Activated CD4-positive, alpha-beta T cell treated with anti-CD3 and anti-CD28 coated beads, Interleukin-2, amount 50 U/mL, for 16 hours (primary cell): ENCODE measurements at regions not wholly inside any gene's neighbourhood (a gene's known extent, or its start where the extent isn't known, plus 50 kb on each side); places are given as distances from the start of the nearest gene placed in this dataset.
A peak's percentile ranks its signal among the peaks of the same experiment; 100 is the strongest.
"Not testable (repeated sequence)": the region's sequence is repeated elsewhere in the genome, so short reads cannot be mapped to it uniquely, and the experiment has no call there.

ENCODE experiments used
- DNase-seq: peaks from one replicate; pipeline ENCODE4 v3.0.0-alpha.2; 2020

- peak; percentile 69 for DNase-seq
Observed at GRCh38 chr9:1505489-1505888, 455.3 kb downstream of the DMRT2 start.

DNA sequence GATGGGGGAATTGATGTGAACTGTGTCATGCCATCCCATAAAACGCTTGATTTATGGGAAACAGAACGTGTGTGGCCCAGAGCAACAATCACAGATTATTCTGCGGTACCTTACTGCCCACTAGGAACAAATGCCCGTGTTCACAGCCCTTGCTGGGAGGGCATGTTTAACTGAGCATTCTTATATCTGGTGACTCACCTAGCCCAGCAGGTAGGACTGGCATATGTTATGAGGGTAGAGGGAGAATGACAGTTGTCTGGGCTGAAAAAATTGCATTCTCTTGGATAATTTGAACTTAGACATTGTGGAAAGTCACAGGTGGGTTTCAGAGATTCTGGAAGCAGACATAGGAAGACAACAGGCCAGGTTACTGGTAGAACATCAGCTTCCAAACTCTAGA, 460.6 kb downstream of the DMRT2 start:
- DNase-seq = no peak

DNA sequence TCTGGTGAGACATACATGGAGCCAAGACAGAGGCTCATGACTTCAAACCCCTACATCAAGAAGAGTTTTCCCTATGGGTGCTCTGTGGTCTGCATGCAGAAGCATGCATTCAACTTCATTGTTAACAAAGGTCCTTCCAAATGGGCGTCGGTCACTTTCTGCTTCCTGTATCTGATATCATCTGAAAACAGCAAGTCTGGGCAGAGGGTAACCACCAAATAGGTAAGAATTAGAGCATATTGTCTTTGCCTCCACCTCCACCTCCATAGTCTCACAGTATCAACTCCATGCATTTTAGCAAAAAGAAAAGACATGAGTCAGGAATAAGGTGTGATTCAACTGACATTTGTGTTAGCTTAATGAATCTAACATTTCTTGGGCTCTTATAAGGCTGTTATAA, 462.9 kb downstream of the DMRT2 start:
- DNase-seq = no peak

- DNase-seq = no peak
Observed at GRCh38 chr9:1514250-1514649, 464.1 kb downstream of the DMRT2 start.

DNA sequence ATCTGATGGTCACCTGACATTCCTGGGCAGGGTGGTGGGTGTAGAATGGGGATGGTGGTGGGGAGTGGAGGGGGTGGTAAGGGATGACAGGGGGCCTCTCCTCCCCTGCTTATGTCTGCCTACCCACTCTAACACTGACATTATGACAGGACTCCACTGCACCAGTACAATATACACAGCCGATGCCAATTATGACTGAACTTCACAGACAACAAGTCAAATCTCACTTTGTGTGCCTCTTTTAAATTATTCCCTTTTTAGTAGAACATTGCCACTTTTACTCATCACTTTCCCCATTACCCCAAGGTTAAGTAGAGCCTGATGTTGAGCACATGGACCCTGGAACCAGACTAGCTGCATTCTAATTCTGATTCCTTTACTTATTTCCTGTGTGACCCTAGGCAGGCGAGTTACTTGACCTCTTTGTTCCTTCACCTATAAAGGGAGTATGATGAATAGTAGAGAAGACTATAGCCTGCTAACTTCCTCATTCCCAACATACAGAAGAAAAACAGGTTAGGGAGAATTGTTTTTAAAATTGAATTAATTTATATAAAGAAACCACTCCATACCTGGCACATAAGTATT, 464.7 kb downstream of the DMRT2 start:
- DNase-seq = peak; percentile 52

GRCh38 chr9:1515557-1515956, 465.4 kb downstream of the DMRT2 start:
- DNase-seq = no peak

DNA sequence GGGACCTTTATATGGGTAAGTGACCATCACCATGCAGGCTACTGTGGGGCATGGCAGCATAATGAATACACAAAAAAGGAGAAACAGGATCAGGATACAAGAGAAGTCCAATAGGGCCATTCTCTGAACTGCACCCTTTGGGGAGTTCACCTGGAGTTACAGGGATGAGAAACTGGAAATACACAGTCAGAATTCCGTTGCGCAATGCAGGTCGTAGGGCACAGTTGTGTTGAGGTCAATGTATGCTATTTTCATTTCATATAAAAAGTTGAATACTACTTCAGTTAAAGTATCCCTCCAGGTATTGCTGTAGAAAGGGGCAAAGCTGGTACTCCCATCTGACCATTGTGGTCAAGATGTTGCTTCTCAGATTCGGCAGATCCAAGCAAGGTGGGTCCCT, 471.4 kb downstream of the DMRT2 start:
- DNase-seq = no peak

GRCh38 chr9:1522219-1522767, 472.1 kb downstream of the DMRT2 start:
- no peak for DNase-seq

DNA sequence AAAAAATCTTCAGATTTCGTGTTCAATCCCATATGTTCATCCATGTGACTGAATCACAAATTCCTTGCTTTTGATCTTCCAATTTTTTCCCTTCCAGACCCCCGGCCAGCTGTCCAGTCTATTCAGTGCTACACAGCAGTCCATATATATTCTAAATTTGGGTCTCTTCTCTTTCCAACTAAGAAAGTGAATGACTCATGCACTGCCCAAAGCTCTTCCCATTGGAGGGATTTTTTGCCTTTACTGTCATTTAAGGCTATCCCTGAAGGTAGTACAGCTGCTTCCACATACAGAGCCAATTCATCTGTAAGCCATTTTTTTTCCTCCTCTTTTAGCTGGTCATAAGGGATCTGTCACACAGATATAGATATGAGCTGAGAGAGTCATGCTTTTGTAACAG, 478.3 kb downstream of the DMRT2 start:
- DNase-seq = no peak

DNA sequence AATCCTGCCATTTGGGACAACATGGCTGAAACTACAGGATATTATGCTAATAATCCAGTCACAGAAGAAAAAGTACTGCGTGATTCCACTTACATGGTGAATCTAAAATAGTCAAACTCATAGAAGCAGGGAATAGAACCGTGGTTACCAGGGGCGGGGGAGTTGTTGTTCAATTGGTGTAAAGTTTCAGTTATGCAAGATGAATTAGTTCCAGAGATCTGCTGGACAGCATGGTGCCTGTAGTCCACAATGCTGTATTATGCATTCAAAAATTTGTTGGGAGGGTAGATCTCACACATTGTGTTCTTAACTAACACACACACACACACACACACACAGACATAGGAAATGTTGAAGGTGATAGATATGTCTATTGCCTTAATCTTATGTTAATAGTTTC, 480.5 kb downstream of the DMRT2 start:
- no peak for DNase-seq

- no peak for DNase-seq
Observed at GRCh38 chr9:1531424-1531823, 481.3 kb downstream of the DMRT2 start.

- no peak for DNase-seq
Observed at GRCh38 chr9:1532171-1532570, 482.0 kb downstream of the DMRT2 start.

- peak; percentile 23 for DNase-seq
Observed at GRCh38 chr9:1535051-1535450, 480.1 kb upstream of the SMARCA2 start.

DNA sequence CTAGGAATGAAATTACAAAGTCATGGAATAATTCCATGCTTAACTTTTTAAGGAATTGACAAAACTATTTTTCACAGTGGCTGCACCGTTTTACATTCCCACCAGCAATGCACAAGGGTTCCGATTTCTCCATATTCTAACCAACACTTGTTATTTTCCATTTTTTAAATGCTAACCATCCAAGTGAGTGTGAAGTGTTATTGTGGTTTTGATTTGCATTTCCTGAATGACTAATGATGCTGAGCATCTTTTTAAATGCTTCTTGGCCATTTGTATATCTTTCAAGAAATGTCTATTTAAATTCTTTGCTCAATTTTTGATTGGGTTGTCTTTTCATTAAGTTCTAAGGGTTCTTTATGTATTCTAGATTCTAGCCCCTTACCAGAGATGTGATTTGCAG, 479.5 kb upstream of the SMARCA2 start:
- no peak for DNase-seq

DNA sequence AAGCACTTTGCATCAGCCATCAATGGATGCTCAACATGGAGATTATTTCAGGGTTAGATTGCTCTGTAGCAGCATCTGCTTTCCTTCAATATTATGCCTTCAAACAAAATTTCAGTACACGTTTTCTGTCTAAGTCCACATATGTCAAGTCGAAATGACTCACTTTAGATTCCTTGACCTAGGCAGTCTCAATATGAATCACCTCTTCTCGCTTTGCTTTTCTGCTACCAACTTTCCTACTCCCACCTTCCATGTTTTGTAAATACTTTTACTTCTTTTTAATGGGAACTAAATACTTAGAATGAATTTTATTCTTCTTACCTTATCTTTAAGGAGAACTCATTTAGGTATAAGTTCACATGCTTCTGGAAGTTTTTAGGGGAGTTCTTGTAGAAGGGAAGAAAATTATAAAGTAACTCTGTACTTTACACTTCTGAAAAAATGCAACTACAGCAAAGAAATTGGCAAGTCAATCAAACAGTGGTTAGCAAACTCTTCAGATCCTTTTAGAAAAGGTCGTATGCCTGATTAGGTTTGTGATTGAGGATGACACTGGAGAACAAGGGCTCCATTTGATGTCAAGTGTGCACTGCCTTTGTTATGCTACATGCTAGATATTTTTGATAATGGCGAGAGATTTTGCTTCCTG, 478.5 kb upstream of the SMARCA2 start:
- peak; percentile 59 for DNase-seq

- DNase-seq = no peak
Observed at GRCh38 chr9:1538301-1538700, 476.8 kb upstream of the SMARCA2 start.

GRCh38 chr9:1539216-1539615, 475.9 kb upstream of the SMARCA2 start:
- DNase-seq = no peak

GRCh38 chr9:1550636-1551035, 464.5 kb upstream of the SMARCA2 start:
- no peak for DNase-seq

DNA sequence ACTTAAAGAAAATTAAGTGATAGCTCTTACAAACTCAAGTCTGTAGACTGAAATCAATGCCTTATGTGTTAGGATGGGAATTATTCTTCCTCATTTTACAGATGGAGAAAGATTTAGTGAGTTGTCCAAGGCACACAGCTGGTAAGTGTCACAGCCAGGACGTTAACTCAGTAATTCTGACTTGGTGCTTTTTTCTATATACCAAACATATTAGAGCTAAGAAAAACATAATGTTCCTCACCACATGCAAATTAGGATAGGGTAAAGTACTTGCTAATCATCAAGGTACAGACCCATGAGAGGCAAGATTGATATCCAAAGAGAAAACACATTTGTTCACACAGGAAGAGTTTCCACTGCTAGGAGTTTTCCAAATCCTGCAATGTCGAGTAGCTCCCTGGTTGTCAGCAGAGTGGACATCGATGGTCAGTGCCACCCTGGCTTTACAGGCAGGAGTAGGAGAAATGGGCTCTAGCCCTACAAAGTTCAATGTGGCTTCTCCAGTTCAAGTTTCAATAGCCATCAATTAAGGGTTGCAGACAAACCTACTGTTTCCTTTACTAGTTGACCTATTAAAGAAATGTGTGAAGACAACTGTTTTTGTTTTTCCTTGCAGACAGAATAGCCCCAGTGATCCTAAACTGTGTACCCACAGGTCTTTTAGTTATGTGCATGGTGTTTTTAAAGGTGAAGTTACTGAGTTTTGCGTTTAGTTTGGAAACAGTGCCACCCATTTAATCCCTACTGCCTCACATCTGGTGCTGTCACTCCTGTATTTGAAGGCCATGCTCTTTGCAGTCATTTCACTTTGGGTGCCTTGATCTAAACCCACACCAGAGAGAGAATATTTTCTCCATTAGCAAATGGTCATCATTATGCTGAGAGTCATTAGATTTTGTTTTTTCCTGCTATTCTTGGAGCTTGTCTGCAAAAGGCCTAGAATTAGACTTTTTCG, 460.8 kb upstream of the SMARCA2 start:
- DNase-seq = no peak

GRCh38 chr9:1558666-1559065, 456.5 kb upstream of the SMARCA2 start:
- DNase-seq = not testable (repeated sequence)

GRCh38 chr9:1575939-1576338, 439.2 kb upstream of the SMARCA2 start:
- no peak for DNase-seq

DNA sequence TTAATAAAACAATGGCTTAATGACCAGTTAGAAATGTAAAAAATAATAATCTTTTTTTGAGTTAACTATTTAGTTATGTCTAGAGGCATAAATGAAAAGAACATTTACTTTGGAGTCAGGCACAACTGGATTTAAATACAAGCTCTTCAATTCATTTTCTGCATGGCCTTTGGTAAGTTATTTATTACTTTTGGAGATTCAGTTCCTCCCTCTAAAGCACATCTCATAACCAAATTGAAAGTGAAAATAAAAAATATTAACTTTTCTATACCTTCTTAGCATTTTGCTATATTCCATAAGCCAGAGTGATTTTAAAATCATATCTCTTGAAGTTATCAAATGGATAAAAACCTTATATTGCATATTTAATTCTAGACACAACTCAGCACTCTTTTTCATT, 434.9 kb upstream of the SMARCA2 start:
- no peak for DNase-seq

- no peak for DNase-seq
Observed at GRCh38 chr9:1581926-1582325, 433.2 kb upstream of the SMARCA2 start.

GRCh38 chr9:1591310-1591709, 423.8 kb upstream of the SMARCA2 start:
- DNase-seq = no peak
